A549 (cell line): ENCODE measurements at regions not wholly inside any gene's neighbourhood (a gene's known extent, or its start where the extent isn't known, plus 50 kb on each side); places are given as distances from the start of the nearest gene placed in this dataset.

Experiments
- CEBPB ChIP-seq, 2 experiments: fragments of >200 bp in 1 of 2; sonication (Bioruptor Twin) in 1 of 2; formaldehyde crosslinking in 1 of 2; IDR thresholded peaks; 2 replicates each; pipeline ENCODE4 v1.6.1; 2012 to 2016
- CTCF ChIP-seq: fragments of >200 bp; sonication (Bioruptor Twin); formaldehyde crosslinking; IDR thresholded peaks from 3 replicates; pipeline ENCODE4 v1.5.1; 2016
- EP300 ChIP-seq, 2 experiments: fragments of >200 bp; sonication (Bioruptor Twin); formaldehyde crosslinking; IDR thresholded peaks; 2 replicates in 1 of 2; 3 replicates in 1 of 2; pipeline ENCODE4 v1.6.1; 2016 to 2017
- MAFK ChIP-seq: fragments of 450-650 bp; IDR thresholded peaks from 2 replicates; pipeline ENCODE4 v1.6.1; 2014; ENCODE audit not compliant: partially characterized antibody

GRCh38 chr2:2560374-2561015 lies 229.4 kb upstream of the MYT1L start:
- TF ChIP-seq MAFK: no peak
- no peak for TF ChIP-seq CTCF
- TF ChIP-seq EP300 (IDR thresholded peaks at IDR 0.05): no peak
- TF ChIP-seq CEBPB (IDR thresholded peaks at IDR 0.05): no peak
